NCI-H2227 (cell line): ENCODE measurements at regions not wholly inside any gene's neighbourhood (a gene's known extent, or its start where the extent isn't known, plus 50 kb on each side); places are given as distances from the start of the nearest gene placed in this dataset.
"Not testable (repeated sequence)": the region's sequence is repeated elsewhere in the genome, so short reads cannot be mapped to it uniquely, and the experiment has no call there.

Experiments used
- DNase-seq: peaks from one replicate; lab custom pipeline; 2025; ENCODE audit not compliant: unreplicated experiment; lab: John Stamatoyannopoulos, UW

DNA sequence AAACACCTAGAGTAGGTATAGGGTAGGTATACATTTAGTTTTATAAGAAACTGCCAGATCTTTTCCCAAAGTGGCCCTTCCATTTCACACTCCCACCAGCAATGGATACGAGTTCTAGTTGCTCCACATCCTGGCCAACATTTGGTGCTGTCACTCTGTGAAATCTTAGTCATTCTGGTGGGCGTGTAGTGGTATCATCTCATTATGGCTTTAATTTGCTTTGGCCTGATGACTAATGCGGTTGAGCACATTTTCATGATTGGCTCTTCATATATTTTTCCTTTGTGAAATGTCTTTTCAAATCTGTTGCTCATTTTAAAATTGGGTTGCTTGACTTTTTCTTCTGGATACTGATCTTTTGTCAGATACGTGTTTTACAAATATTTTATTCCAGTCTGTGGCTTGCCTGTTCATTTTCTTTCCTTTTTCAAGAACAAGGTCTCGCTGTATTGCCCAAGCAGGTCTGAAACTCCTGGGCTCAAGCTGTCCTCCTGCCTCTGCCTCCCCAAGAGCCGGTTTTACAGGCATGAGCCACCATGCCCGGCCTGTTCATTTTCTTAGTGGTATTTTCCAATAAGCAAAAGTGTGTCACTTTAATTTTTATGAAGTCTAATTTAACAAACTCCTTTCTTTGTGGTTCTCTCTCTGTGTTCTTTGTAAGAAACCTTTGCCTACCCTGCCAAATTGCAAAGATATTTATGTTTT lies 192.4 kb downstream of the SEC14L1 start:
- no peak for DNase-seq

DNA sequence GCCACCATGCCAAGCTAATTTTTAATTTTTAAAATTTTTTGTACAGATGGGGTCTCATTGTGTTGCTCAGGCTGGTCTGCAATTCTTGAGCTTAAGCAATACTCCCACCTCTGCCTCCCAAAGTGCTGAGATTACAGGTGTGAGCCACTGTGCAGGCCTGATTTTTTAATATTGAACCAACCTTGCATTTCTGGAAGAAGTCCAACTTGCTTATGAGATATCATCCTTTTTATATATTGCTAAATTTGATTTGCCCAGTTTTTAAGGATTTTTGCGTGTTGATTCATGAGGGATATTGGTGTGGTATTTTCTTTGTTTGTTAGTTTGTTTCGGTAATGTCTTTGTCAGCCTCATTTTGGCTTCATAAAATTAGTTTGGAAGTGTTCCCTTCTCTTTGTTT lies 196.4 kb downstream of the SEC14L1 start:
- no peak for DNase-seq

DNA sequence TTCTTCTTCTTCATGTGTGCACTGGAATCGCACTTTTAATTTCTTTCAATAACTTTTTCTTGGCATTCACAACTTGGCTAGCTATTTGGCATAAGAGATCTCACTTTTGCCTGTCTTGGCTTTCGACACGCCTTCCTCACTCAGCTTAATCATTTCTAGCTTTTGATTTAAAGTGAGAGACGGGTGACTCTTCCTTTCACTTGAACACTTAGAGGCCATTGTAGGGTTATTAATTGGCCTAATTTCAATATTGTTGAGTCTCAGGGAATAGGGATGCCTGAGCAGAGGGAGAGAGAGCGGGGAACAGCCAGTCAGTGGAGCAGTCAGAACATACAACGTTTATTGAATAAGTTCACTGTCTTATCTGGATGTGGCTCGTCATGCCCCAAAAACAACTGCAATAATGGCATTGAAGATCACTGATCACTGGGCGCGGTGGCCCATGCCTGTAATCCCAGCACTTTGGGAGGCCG lies 200.3 kb downstream of the SEC14L1 start:
- no peak for DNase-seq

DNA sequence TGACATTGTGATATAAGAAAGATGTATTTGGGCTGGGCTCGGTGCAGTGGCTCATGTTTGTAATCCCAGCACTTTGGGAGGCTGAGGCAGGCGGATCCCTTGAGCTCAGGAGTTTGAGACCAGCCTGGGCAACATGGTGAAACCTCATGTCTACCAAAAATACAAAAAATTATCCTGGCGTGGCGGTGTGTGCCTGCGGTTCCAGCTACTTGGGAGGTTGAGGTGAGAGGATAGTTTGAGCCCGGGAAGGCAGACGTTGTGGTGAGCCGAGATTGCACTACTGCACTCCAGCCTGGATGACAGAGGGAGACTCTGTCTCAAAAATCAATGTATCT lies 201.9 kb downstream of the SEC14L1 start:
- DNase-seq, result not testable (repeated sequence)

DNA sequence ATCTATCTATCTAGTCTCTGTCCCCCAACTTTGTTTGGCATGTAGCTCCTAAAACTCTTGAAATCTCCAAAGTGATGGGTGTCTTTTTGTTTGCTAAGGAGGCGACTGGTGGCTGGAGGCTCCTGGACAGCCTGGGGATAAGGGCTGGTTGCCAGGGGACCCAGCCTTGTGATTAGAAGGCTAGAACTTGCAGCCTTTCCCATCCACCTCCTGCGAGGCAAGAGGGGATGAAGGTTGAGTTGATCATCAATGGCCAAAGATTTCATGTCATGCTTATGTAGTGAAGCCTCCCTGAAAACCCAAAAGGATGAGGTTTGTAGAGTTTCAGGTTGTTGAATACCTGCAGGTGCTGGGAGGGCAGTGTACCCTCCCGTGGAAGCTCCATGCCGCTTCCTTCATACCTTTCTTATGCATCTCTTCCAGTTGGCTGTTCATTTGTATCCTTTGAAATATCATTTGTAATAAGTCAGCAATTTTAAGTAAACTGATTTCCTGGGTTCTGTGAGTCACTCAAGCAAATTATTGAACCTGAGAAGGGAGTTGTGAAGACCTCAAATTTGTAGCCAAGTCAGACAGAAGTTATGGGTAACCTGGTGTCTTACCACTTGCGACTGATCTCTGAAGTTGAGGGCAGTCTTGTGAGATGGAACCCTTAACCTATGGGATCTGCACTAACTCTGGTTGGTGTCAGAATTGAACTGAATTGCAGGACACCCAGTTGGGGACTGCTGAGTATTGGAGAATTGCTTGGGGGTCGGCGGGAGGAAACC lies 202.4 kb downstream of the SEC14L1 start:
- no peak for DNase-seq

DNA sequence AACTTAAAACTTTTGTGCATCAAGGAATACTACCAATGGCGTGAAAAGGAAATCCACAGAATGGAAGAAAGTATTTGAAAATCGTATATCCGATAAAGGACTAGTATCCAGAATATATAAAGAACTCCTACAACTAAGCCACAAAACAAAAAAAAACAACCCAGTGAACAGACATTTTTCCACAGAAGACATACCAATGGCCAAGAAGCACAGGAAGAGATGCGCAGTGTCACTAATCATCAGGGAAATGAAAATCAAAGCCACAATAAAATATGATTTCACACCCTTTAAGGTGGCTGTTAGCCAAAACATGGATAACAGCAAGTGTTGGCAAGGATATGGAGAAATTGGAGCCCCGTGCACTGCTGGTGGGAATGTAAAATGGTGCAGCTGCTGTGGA lies 203.3 kb downstream of the SEC14L1 start:
- no peak for DNase-seq

DNA sequence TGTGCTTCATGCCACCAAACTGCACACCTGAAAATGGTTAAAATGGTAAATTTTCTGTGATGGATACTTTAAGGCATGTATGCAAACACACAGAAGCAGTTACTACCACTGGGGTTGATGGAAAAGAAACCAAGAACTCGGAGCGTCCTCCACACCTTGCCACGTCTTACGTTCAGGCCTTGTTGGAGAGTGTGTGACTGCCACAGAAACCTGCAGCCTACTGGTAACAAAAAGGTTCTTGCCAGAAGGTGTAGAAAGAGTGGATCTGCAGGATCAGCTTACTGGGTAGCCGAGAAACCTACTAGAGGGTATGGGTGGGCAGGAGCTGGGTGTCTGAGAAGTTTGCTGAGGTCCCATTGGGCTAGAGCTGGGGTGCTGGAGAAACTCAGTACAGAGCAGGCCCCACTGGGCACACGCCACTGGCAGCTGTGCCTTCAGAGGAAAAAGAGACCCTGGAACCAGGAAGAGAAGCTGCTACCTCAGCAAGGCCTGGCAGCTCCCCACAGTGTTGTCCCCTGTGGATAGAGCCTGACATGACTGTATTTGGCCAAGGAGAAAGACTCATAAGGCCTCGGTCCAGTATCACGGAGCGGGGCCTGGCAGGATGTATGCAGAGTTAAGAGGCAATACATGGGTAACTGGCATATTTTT lies 204.6 kb downstream of the SEC14L1 start:
- DNase-seq, result no peak

DNA sequence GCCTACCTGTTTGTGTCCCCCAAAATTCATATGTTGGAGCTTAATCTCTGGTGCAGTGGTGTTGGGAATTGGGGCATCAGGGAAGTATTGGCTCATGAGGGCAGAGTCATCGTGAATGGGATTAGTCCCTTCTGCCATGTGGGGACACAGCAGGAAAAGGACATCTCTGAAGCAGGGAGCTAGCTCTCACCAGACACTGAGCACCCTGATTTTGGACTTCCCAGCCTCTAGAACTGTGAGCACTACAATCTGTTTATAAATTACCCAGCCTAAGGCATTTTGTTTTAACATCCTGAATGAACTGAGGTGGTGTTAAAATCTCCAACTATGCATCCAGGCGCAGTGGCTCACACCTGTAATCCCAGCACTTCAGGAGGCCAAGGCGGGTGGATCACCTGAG lies 206.0 kb downstream of the SEC14L1 start:
- no peak for DNase-seq

DNA sequence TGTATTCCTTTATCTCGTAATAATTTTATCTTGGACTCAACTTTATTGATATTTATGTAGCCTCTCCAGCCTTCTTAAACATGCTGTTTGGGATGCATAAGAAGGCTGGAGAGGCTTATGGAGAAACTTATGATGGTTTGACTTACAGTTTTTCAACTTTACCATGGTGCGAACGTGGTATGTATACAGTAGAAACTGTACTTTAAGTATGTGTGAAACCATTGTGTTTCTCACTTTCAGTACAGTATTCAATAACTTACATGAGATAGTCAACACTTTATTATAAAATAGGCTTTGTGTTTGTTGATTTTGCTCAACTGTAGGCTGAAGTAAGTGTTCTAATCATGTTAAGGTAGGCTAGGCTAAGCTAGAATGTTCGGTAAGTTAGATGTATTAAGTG lies 206.8 kb downstream of the SEC14L1 start:
- no peak for DNase-seq

DNA sequence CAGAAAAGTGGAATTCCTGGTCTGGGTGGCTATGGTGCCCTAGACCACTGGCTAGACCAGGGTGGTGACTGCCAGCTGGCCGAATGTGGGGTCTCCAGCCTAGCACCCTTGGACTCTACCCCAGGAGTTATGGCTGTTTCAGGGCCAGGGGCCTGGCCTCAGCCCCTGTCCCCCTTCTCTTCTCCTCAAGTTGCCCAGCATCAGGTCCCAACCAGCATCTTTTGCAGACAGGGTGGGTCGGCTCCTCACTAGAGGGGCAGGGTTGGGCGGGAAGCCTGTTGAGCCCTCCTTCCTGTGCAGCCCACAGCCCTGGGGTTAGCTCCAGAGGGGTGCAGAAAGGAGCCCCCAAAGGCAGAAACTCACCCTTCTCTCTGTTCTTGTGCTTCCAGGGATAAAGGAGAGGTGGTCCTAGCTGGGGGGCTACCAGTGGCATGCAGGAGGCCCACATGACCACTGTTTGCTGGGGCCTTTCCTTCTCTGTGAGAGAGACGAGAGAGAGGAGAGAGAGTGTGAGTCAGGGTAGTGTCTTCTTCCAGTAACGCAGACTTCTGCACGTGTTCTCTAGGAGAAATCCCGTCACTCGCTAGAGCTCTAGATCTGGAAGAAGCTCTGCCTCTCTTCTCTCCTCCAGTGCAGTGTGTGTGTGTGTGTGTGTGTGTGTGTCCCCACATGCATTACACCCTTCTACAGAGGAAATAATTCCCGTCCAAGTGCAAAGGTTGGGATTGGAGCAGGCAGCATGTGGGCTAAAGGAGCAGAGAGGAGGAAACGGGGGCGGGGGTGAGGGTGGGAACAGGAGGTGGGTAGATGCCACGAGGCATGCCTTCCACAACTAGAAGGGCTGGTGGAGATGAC lies 209.4 kb downstream of the SEC14L1 start:
- no peak for DNase-seq

DNA sequence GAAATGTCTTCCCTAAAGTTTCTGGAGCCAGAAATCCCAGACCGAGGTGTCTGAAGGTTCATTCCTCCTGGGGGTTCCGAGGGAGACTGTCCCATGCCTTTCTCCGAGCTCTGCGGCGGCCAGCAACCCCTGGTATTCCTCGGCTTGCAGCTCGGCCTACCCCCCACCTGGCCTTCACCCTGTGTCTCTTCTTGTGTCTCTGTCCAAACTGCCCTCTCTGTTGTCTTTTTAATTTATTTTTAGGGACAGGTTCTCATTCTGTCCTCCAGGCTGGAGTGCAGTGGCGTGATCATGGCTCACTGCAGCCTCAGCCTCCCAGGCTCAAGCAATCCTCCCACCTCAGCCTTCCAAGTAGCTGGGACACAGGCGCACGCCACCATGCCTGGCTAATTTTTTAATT lies 211.7 kb downstream of the SEC14L1 start:
- DNase-seq, result no peak

DNA sequence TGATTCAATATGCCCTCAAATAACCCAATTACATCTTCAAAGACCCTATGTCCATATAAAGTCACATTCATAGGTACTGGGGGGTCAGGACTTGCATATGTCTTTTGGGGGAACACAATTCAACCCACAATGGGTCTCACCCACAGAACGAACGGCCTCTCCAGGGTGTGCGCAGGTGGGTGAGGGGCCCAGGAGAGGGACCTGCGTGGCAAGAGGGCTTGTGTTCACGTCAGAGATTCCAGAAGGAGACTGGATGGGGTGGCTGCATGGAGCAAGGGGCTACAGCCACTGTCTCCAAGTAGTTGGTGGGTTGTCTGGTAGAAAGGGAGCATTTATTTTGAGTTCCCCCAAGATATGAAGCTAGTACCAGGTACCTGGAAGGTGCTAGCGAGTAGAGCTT lies 212.2 kb downstream of the SEC14L1 start:
- no peak for DNase-seq

DNA sequence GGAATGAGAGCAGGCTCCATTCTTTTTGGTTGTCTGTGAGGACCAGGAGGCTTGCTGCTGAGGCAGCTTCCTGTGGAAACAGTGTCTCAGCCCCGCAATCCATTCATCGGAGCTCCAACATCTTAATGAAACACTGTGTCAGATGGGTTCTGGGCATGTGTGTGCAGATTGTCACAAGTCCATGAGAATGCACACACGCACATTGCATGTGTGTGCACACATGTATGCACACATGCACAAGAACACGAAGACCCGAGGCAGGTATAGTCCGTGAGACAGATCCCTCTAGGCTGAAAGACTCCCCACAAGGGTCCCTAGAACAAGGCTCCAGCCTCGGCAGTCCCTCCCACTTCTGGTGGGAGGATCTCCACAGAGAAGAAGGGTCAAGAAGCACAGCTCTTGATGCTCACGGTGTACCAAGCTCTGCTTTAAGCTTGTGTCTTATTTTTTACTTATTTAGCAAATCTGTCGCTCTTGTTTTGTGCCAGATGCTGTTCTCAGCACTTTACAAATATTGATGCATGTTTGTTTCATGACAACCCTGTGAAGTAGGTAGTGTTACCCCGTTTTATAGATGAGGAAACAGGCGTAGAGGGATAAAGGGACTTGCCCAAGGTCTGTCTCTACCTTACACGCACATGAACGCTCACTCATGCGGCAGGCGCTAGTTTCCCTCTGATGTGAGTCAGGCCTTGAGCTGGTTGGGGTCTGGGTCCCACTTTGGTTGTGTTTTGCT lies 213.1 kb downstream of the SEC14L1 start:
- no peak for DNase-seq

DNA sequence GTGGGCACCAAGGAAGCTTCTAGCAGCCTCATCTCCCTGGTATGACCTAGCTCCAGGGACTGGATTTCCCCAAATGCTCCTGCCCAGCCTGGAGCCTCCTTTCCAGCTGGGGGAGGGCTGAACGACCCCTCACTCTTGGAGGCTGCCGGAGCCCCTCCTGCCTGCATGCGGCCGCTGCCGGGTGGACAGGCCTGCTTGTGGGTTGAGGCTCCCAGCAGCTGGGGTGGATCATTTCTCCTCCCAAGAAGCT lies 213.6 kb downstream of the SEC14L1 start:
- DNase-seq, result no peak

DNA sequence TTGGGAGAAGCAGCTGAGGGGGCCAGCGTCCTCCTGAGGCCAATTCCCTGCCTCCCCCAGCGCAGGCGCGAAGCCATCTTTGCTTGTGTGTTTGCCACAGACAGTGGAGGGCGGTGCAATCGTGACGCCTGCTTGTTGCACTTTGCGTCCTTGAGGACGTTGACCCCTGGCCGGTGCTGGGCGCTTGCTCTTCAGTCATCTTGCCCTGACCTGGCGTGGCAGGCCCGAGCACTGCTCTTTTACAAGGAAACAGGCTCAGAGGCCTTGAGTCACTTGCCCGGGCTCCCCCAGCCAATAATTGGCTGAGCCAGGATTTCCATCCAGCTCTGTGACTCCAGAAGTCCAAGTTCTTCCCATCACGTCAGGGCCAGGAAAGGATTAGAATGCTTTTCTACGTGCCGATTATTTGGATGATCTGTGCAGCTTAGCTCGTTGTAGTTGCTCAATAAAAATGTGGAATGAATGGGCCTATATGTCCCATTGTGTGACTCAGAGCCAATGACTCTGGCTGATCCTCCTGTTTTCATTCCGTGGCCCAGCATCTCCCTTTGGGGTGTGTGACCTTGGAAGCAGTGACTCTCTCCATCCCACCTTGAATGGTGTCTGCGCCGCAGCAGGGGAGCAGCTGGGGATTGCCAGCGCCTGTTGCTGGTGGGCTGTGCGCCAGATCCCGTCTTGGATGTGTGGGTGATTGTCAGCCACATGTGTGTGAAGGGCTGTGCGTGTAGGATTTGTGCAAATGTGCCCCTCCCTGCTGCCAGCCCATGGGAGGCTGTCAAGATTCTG lies 214.1 kb downstream of the SEC14L1 start:
- DNase-seq, result no peak

DNA sequence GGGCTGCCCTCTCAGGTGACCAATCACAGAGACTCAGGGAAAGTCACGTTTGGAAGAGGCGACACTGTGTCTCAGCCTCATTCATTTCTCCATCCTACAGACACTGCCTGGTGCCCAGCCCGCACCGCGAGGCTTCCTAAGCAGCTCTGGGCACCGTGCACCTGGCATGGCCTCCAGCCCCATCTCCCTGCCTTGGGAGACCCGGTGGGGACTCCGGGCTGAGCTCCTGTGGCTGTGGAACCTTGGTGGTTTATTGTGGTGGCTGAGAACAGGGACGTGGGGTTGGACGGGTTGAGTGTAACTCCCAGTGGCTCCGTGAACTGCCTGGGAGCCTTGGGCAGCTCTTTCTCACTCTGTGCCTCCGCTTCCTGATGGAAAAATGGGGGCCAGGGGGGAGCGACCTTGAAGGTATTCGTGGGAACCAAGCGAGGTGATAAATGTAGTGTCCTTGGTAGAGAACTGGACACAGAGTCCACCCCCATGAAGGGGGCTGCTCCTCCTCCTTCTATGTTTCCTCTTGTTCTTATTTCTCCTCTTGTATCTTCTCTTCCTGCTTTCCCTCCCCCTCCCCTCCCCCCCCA lies 215.4 kb downstream of the SEC14L1 start:
- no peak for DNase-seq

DNA sequence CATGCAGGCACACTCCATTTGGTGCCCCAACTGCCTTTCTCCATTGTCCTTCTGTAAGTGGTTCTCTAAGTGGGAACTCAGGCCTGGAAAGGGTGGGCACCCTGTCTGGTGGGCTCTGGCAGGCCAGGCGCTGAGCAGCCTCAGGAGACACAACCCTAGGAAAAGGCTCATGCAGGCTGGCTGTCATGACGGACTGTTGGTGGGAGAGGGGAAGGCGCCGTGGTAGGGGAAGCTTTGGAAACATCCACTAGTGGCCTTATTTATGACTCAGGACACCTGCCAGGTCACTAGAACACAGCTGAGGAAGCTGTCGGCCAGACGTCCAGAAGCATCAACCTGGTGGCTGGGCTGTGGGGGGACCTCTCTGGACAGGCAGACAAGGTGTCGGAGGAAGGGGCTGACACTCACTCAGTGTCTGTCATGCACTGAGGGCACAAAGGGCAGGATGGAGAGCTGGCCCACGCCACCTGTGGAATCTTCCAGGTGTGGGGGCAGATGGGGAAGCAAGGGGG lies 216.0 kb downstream of the SEC14L1 start:
- DNase-seq, result no peak

DNA sequence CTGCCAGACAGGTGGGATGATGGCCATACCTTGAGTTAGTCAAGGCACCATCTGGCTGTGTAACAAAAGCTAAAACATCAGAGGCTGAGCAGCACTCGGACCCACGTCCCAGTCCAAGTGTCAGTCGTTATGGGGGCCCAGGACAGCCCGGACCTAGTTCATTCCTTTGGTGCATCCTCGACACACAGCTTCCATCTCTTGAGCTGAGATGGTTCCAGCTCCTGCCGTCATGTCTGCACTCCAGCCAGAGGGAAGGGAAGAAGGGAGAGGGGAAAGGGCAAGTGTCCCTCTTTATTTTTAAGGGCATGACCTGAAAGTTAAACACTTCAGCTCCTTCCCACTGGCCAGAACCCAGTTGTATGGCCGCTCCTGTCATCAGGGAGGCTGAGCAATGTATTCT lies 218.0 kb downstream of the SEC14L1 start:
- no peak for DNase-seq

DNA sequence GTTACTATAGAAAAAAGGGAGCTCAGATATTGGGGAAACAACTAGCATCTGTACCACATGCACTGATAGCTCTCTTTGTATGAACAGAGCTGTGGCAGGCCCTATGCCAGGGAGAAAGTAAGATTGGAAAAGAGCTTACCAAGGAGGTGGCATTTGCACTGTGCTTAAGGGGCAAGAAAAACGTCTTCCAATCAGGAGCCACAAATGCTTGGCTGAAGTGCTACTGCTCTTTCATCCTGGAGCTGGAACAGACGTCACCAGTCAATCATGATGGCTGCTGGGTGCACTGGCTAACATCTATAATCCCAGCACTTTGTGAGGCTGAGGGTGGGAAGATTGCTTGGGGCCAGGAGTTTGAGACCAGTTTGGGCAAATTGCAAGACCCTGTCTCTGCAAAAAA lies 218.5 kb downstream of the SEC14L1 start:
- no peak for DNase-seq
